ENCODE measurements at regions not wholly inside any gene's neighbourhood (a gene's known extent, or its start where the extent isn't known, plus 50 kb on each side); places are given as distances from the start of the nearest gene placed in this dataset.

GRCh38 chr6:80608881-80609280 is 502.4 kb downstream of the BCKDHB start:
- no peak for TF ChIP-seq CTCF (IDR thresholded peaks at IDR 0.05 in 4 of 5, conservative IDR thresholded peaks at IDR 0.05 in 1 of 5)
- no peak for TF ChIP-seq POLR2A (IDR thresholded peaks at IDR 0.05)

Data from gastrocnemius medialis (tissue), 4 donors.